ENCODE measurements at regions not wholly inside any gene's neighbourhood (a gene's known extent, or its start where the extent isn't known, plus 50 kb on each side); places are given as distances from the start of the nearest gene placed in this dataset.

GRCh38 chr13:62793850-62794249 lies 1378.2 kb upstream of the PCDH20 start:
- TF ChIP-seq ZFP30 (CRISPR knock-in tag; IDR thresholded peaks at IDR 0.05) = no peak
- TF ChIP-seq CSRNP3 (CRISPR knock-in tag; IDR thresholded peaks at IDR 0.05) = no peak
- no peak for TF ChIP-seq CSDC2 (CRISPR knock-in tag; IDR thresholded peaks at IDR 0.05)
- TF ChIP-seq ZC3H10 (CRISPR knock-in tag; IDR thresholded peaks at IDR 0.05) = no peak
- no peak for TF ChIP-seq ZNF565 (CRISPR knock-in tag; conservative IDR thresholded peaks at IDR 0.05; ENCODE audit: low read depth)
- TF ChIP-seq RARB (CRISPR knock-in tag; IDR thresholded peaks at IDR 0.05) = no peak
- no peak for TF ChIP-seq SNAI2 (CRISPR knock-in tag; IDR thresholded peaks at IDR 0.05)
- TF ChIP-seq POU6F1 (CRISPR knock-in tag; IDR thresholded peaks at IDR 0.05; ENCODE audit: borderline replicate concordance, low read depth) = no peak
- no peak for TF ChIP-seq PATZ1 (CRISPR knock-in tag; IDR thresholded peaks at IDR 0.05; ENCODE audit: borderline replicate concordance)
- TF ChIP-seq TSHZ2 (CRISPR knock-in tag; IDR thresholded peaks at IDR 0.05) = no peak
- no peak for TF ChIP-seq CREB5 (CRISPR knock-in tag; IDR thresholded peaks at IDR 0.05; ENCODE audit: low read depth)

GRCh38 chr13:62781866-62782265 lies 1366.2 kb upstream of the PCDH20 start:
- no peak for ATAC-seq

More at GRCh38 chr13:62793850-62794249, 1378.2 kb upstream of the PCDH20 start:
- no peak for ATAC-seq

More at GRCh38 chr13:62781866-62782265, 1366.2 kb upstream of the PCDH20 start:
- no peak for TF ChIP-seq PPARA (CRISPR knock-in tag; IDR thresholded peaks at IDR 0.05; ENCODE audit: borderline replicate concordance)
- no peak for TF ChIP-seq RARB (CRISPR knock-in tag; IDR thresholded peaks at IDR 0.05)
- no peak for TF ChIP-seq ZFP30 (CRISPR knock-in tag; IDR thresholded peaks at IDR 0.05)
- no peak for TF ChIP-seq POU6F1 (CRISPR knock-in tag; IDR thresholded peaks at IDR 0.05; ENCODE audit: borderline replicate concordance, low read depth)
- TF ChIP-seq CREB5 (CRISPR knock-in tag; IDR thresholded peaks at IDR 0.05; ENCODE audit: low read depth) = no peak
- no peak for TF ChIP-seq GLIS3 (CRISPR knock-in tag; IDR thresholded peaks at IDR 0.05)
- TF ChIP-seq SNAI2 (CRISPR knock-in tag; IDR thresholded peaks at IDR 0.05) = no peak
- no peak for TF ChIP-seq TSHZ2 (CRISPR knock-in tag; IDR thresholded peaks at IDR 0.05)
- no peak for TF ChIP-seq ESRRG (CRISPR knock-in tag; IDR thresholded peaks at IDR 0.05)
- no peak for TF ChIP-seq ZNF565 (CRISPR knock-in tag; conservative IDR thresholded peaks at IDR 0.05; ENCODE audit: low read depth)
- no peak for TF ChIP-seq CSRNP3 (CRISPR knock-in tag; IDR thresholded peaks at IDR 0.05)
- no peak for TF ChIP-seq PATZ1 (CRISPR knock-in tag; IDR thresholded peaks at IDR 0.05; ENCODE audit: borderline replicate concordance)
- TF ChIP-seq OSR1 (CRISPR knock-in tag; IDR thresholded peaks at IDR 0.05) = no peak
- no peak for TF ChIP-seq ZFP3 (CRISPR knock-in tag; IDR thresholded peaks at IDR 0.05)
- no peak for TF ChIP-seq BACH2 (CRISPR knock-in tag; IDR thresholded peaks at IDR 0.05; ENCODE audit: borderline replicate concordance)
- no peak for TF ChIP-seq CSDC2 (CRISPR knock-in tag; IDR thresholded peaks at IDR 0.05)
- TF ChIP-seq ARNTL (CRISPR knock-in tag; IDR thresholded peaks at IDR 0.05; ENCODE audit: borderline replicate concordance, low read depth) = no peak
